Mammary epithelial cell (primary cell): ENCODE measurements at regions not wholly inside any gene's neighbourhood (a gene's known extent, or its start where the extent isn't known, plus 50 kb on each side); places are given as distances from the start of the nearest gene placed in this dataset.

Source experiments
- CTCF ChIP-seq, 2 donors: IDR thresholded peaks in 1 of 2; conservative IDR thresholded peaks in 1 of 2; 2 replicates each; pipeline ENCODE4 v1.5.1; 2011 to 2012; ENCODE audit warnings: inconsistent platforms in 2 of 2, low read length in 2 of 2, mild to moderate bottlenecking in 2 of 2, control low read depth in 1 of 2, low read depth in 1 of 2; ENCODE audit not compliant: insufficient read depth in 1 of 2; ENCODE audit errors: extremely low read depth in 1 of 2
- EZH2 ChIP-seq: IDR thresholded peaks from 2 replicates; pipeline ENCODE4 v1.6.1; 2012; ENCODE audit warnings: low read length, inconsistent platforms, borderline replicate concordance

DNA sequence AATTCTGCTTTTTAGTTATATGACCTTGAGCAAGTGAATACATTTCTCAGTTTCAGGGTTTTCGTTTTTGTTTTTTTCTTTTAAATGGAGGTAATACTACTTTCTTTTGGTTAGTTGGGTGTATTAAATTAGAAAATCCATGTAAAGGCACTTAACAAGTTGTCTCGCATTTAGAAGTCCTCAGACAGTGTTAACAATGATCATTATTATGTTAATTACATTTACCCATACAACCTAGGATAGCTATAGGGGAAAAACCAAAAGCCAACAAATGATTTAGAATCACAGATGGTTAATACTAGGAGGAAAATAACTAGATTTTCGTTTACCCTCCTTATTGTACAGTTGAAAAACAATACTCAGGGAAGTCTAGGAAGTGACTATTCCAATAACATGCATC lies 972.2 kb upstream of the WWC1 start:
- TF ChIP-seq CTCF (conservative IDR thresholded peaks at IDR 0.05 in 1 of 2, IDR thresholded peaks at IDR 0.05 in 1 of 2; ENCODE audit: extremely low read depth in 1 of 2, insufficient read depth in 1 of 2, low read depth in 1 of 2, low read length in 2 of 2) (no peak), EZH2 (no peak)
